MCF 10A (cell line): ENCODE measurements at regions not wholly inside any gene's neighbourhood (a gene's known extent, or its start where the extent isn't known, plus 50 kb on each side); places are given as distances from the start of the nearest gene placed in this dataset.

ENCODE experiments used
- BruUV-seq: library from RNA; stranded (reverse); fragments of 400-500 nt; replicated peaks from 2 replicates; lab custom pipeline; 2021; lab: Mats Ljungman, UMichigan
- CTCF ChIA-PET: fragments of 300-600 bp; sonication (Branson Sonifier 250); formaldehyde crosslinking; extraction: SDS; loops from one replicate; lab custom pipeline; 2021; ENCODE audit warnings: antibody characterized with exemption, inconsistent platforms; lab: Yijun Ruan, JAX
- POLR2A ChIA-PET: fragments of 300-600, 350-650 bp; sonication (Branson Sonifier 250); formaldehyde crosslinking; extraction: SDS; loops from one replicate; lab custom pipeline; 2020; ENCODE audit warnings: antibody characterized with exemption, inconsistent platforms; lab: Yijun Ruan, JAX
- DNase-seq: peaks from one replicate; pipeline ENCODE4 v3.0.0-alpha.2; 2018; ENCODE audit not compliant: unreplicated experiment
- H3K27ac Mint-ChIP-seq: one replicate; pipeline ENCODE4 v1.8.0; 2022; ENCODE audit warnings: mild to moderate bottlenecking, low read depth, mixed read lengths; ENCODE audit not compliant: unreplicated experiment
- H3K27me3 Mint-ChIP-seq: one replicate; pipeline ENCODE4 v1.8.0; 2022; ENCODE audit warnings: mixed read lengths; ENCODE audit not compliant: insufficient read depth, unreplicated experiment
- H3K36me3 Mint-ChIP-seq: one replicate; pipeline ENCODE4 v1.8.0; 2022; ENCODE audit warnings: mild to moderate bottlenecking, moderate library complexity, mixed read lengths; ENCODE audit not compliant: insufficient read depth, unreplicated experiment
- H3K4me1 Mint-ChIP-seq: one replicate; pipeline ENCODE4 v1.8.0; 2022; ENCODE audit warnings: mixed read lengths; ENCODE audit not compliant: insufficient read depth, unreplicated experiment
- H3K4me3 Mint-ChIP-seq: one replicate; pipeline ENCODE4 v1.8.0; 2022; ENCODE audit warnings: mild to moderate bottlenecking, moderate library complexity, mixed read lengths; ENCODE audit not compliant: unreplicated experiment
- H3K9me3 Mint-ChIP-seq: one replicate; pipeline ENCODE4 v1.8.0; 2022; ENCODE audit warnings: mixed read lengths; ENCODE audit not compliant: unreplicated experiment
- intact Hi-C: fragments of 100-400 bp; cut with micrococcal nuclease; formaldehyde crosslinking; loops from 2 replicates; pipeline ENCODE4 v1.14.1; 2022
- TF ChIP-seq, protein P1 (sequence below): fragments of 200-600 bp; IDR thresholded peaks from one replicate; pipeline ENCODE4 v1.8.0; 2022; ENCODE audit warnings: antibody characterized with exemption, mild to moderate bottlenecking; ENCODE audit not compliant: unreplicated experiment

DNA sequence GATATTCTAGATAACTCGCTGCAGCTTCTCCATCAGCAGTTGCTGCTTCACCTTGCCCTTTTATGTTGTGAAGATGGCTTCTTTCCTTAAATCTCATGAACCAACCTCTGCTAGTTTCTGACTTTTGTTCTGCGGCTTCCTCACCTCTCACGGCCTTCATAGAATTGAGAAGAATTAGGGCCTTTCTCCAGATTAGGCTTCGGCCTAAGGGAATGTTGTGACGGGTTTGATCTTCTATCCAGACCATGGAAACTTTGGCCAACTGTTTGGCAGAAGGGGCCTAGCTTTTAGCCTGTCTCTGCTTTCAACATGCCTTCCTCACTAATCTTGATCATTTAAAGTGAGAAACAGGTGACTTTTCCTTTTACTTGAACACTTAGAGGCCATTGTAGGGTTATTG, 199.9 kb downstream of the CYP26B1 start:
- POLR2A ChIA-PET = no interaction called here
- Mint-ChIP-seq H3K4me3 (no peak overlapping the region), H3K36me3 (no peaks in the 10 kb centered on the region), H3K4me1 (peaks cover 28% of the 10 kb centered on the region), H3K27me3 (no peaks in the 10 kb centered on the region), H3K9me3 (no peaks in the 10 kb centered on the region), H3K27ac (no peak overlapping the region)
- TF ChIP-seq, protein P1, sequence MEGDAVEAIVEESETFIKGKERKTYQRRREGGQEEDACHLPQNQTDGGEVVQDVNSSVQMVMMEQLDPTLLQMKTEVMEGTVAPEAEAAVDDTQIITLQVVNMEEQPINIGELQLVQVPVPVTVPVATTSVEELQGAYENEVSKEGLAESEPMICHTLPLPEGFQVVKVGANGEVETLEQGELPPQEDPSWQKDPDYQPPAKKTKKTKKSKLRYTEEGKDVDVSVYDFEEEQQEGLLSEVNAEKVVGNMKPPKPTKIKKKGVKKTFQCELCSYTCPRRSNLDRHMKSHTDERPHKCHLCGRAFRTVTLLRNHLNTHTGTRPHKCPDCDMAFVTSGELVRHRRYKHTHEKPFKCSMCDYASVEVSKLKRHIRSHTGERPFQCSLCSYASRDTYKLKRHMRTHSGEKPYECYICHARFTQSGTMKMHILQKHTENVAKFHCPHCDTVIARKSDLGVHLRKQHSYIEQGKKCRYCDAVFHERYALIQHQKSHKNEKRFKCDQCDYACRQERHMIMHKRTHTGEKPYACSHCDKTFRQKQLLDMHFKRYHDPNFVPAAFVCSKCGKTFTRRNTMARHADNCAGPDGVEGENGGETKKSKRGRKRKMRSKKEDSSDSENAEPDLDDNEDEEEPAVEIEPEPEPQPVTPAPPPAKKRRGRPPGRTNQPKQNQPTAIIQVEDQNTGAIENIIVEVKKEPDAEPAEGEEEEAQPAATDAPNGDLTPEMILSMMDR = no peak
- intact Hi-C loops = no loop called here
- no peak for DNase-seq
- BruUV-seq = no TSS peak
- CTCF ChIA-PET = interaction anchor here (0.5 to 1.4 kb wide), 2 partner anchors 24 to 1027 kb away, joined by 3 to 5 read pairs; no protein-coding TSS in a partner anchor

DNA sequence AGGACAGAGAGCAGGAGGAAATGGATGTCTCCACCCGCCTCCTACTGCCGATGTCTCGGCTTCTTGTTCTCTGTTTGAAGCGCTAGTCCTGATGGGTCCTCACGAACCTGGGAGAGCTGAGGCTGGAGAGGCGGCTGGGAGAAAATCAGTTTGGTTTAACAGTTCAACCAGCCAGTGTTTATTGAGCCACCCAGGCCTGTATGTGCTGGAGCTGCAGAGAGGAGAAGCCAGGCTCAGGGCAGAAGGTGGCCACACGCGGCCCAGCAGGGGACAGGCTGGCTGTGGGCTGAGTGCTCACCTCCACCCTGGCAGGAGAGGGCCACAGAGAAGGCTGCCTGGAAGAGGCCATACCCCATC, 202.1 kb downstream of the CYP26B1 start:
- BruUV-seq = no TSS peak
- no peaks in the 10 kb centered on the region for H3K27me3 Mint-ChIP-seq
- H3K36me3 Mint-ChIP-seq = no peaks in the 10 kb centered on the region
- intact Hi-C loops = no loop called here
- H3K27ac Mint-ChIP-seq = no peak overlapping the region
- peaks cover 8% of the 10 kb centered on the region for H3K4me1 Mint-ChIP-seq
- DNase-seq = no peak
- ChIA-PET CTCF (interaction anchor here (0.6 to 0.7 kb wide), 3 partner anchors 9 to 430 kb away, joined by 3 read pairs; no protein-coding TSS in a partner anchor), POLR2A (no interaction called here)
- no peak overlapping the region for H3K4me3 Mint-ChIP-seq
- no peaks in the 10 kb centered on the region for H3K9me3 Mint-ChIP-seq
- TF ChIP-seq, protein P1 = no peak

DNA sequence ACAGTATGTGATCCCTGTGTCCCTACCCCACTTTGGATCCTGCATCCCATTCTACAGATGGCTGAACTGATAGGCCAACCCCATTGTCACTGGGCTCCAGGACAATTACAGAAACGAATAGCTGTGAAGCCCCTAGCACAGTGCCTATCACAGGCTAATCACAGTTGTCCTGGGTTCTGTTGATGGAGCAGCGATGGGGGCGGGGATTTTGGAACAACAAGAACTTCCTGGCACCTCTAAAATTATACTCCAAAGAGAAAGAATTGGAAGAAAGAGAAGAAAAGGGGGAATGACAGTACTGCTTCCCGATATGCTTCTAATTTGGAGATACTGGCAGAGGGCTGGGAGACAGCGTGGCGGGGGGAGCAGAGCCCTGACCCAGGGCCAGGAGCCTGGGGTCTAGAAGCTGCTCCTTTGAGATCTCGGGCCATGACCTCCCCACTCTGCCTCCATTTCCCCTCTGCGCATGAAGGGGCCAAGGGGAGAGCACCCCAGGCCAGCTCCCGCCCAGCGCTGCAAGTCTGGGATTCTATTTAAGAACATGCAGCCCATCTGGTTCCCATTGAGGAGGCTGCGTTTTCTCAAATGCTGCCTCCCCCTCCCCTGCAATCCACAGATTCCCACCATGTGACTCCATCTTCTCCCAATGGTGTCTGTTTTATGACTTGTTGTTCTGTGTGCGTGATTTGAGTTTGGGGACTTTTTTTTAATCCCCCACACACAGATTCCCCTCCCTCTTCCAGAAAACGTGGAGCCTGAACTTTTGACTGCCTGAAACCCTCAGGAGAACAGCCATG, 202.7 kb downstream of the CYP26B1 start:
- Mint-ChIP-seq H3K4me3 (no peak overlapping the region), H3K4me1 (peaks cover 5% of the 10 kb centered on the region), H3K27ac (no peak overlapping the region), H3K9me3 (no peaks in the 10 kb centered on the region), H3K36me3 (no peaks in the 10 kb centered on the region), H3K27me3 (no peaks in the 10 kb centered on the region)
- no TSS peak for BruUV-seq
- CTCF ChIA-PET = interaction anchor here (0.6 to 2.4 kb wide), 3 partner anchors 8 to 205 kb away, joined by 3 to 13 read pairs (median 3); no protein-coding TSS in a partner anchor
- TF ChIP-seq, protein P1 = no peak
- POLR2A ChIA-PET = no interaction called here
- intact Hi-C loops = no loop called here
- DNase-seq = no peak

DNA sequence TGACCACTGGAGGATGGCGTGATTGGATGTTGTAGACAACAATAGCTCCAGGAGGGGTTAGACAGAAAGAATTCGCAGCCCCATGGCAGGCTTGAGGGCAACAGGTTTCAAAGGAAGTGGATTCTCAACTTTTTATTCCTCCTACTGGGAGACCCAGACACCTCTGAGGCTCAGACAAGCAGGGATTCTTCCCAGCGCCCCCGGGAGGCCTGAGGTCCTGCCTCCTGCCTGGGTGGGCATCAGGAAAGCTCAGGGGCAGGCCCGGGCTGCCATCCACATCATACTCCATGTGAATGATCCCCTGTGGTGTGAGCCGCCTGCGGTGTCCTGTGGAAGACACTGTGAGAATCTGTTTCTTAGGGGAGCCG, 203.5 kb downstream of the CYP26B1 start:
- Mint-ChIP-seq H3K36me3 (no peaks in the 10 kb centered on the region), H3K27me3 (no peaks in the 10 kb centered on the region), H3K9me3 (no peaks in the 10 kb centered on the region), H3K4me3 (no peak overlapping the region), H3K4me1 (peaks cover 5% of the 10 kb centered on the region), H3K27ac (no peak overlapping the region)
- intact Hi-C loops = no loop called here
- ChIA-PET POLR2A (no interaction called here), CTCF (interaction anchor here (1.0 to 2.4 kb wide), 2 partner anchors 19 to 26 kb away, joined by 3 to 13 read pairs; no protein-coding TSS in a partner anchor)
- BruUV-seq = no TSS peak
- DNase-seq = no peak
- TF ChIP-seq, protein P1 = no peak
